A673 (cell line): ENCODE measurements at regions not wholly inside any gene's neighbourhood (a gene's known extent, or its start where the extent isn't known, plus 50 kb on each side); places are given as distances from the start of the nearest gene placed in this dataset.

Experiments
- EZH2 ChIP-seq: fragments of 200-600 bp; sonication (generic); IDR thresholded peaks from 2 replicates; pipeline ENCODE4 v1.6.1; 2017; ENCODE audit warnings: borderline replicate concordance, low read depth, mild to moderate bottlenecking, mixed read lengths, antibody characterized with exemption, low read length; ENCODE audit not compliant: poor library complexity, severe bottlenecking
- TF ChIP-seq, protein P1 (sequence below): fragments of 300-800, 200-600 bp; sonication (generic); conservative IDR thresholded peaks from 2 replicates; pipeline ENCODE4 v1.5.1; 2017; ENCODE audit warnings: low read depth, mild to moderate bottlenecking, antibody characterized with exemption, low read length, moderate library complexity, mixed read lengths

DNA sequence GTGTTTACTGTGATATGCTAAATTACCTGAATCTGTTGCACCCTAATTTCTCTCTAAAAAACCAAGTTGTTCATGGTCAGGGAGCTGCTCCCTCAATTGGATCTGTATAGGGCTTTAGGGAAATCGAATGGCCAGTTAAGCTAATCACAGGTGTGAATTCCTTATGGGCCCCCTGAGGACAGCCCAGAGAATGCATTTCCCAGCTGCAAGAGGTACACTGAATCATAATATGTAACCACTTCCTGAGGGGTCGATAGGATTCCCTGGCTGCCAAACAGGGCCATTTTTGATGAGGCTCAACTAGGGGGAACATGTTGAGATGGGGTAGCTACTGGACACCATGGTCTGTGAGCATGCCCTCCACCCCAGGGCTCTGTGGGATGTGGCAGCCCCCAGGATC, 478.6 kb downstream of the CCDC171 start:
- TF ChIP-seq, protein P1, sequence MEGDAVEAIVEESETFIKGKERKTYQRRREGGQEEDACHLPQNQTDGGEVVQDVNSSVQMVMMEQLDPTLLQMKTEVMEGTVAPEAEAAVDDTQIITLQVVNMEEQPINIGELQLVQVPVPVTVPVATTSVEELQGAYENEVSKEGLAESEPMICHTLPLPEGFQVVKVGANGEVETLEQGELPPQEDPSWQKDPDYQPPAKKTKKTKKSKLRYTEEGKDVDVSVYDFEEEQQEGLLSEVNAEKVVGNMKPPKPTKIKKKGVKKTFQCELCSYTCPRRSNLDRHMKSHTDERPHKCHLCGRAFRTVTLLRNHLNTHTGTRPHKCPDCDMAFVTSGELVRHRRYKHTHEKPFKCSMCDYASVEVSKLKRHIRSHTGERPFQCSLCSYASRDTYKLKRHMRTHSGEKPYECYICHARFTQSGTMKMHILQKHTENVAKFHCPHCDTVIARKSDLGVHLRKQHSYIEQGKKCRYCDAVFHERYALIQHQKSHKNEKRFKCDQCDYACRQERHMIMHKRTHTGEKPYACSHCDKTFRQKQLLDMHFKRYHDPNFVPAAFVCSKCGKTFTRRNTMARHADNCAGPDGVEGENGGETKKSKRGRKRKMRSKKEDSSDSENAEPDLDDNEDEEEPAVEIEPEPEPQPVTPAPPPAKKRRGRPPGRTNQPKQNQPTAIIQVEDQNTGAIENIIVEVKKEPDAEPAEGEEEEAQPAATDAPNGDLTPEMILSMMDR = no peak
- no peak for TF ChIP-seq EZH2
